ACC112 (cell line): ENCODE measurements at regions not wholly inside any gene's neighbourhood (a gene's known extent, or its start where the extent isn't known, plus 50 kb on each side); places are given as distances from the start of the nearest gene placed in this dataset.

ENCODE experiments used
- H2AFZ ChIP-seq: fragments of 200-600 bp; sonication (generic); one replicate; pipeline ENCODE4 v1.6.0; 2017; ENCODE audit warnings: antibody characterized with exemption, low read length; ENCODE audit not compliant: unreplicated experiment
- H3K27ac ChIP-seq: fragments of 200-600 bp; sonication (generic); 2 replicates; pipeline ENCODE4 v1.5.1; 2014; ENCODE audit warnings: low read depth, mild to moderate bottlenecking, antibody characterized with exemption, low read length, moderate library complexity
- H3K27me3 ChIP-seq: fragments of 200-600 bp; sonication (generic); 2 replicates; pipeline ENCODE4 v1.6.1; 2014; ENCODE audit warnings: mild to moderate bottlenecking, antibody characterized with exemption, low read length, moderate library complexity, mixed read lengths; ENCODE audit not compliant: insufficient read depth
- H3K36me3 ChIP-seq: fragments of 200-600 bp; sonication (generic); 2 replicates; pipeline ENCODE4 v1.6.1; 2016; ENCODE audit warnings: mild to moderate bottlenecking, antibody characterized with exemption, low read length, moderate library complexity, mixed read lengths; ENCODE audit not compliant: insufficient read depth
- H3K4me1 ChIP-seq: fragments of 200-600 bp; sonication (generic); one replicate; pipeline ENCODE4 v1.6.1; 2016; ENCODE audit warnings: low read length, mixed read lengths; ENCODE audit not compliant: insufficient read depth, unreplicated experiment, control insufficient read depth
- H3K4me3 ChIP-seq: fragments of 200-600 bp; sonication (generic); 2 replicates; pipeline ENCODE4 v1.5.1; 2014; ENCODE audit warnings: mild to moderate bottlenecking, low read depth, low read length
- H3K79me2 ChIP-seq: fragments of 200-600 bp; sonication (generic); one replicate; pipeline ENCODE4 v1.6.0; 2016; ENCODE audit warnings: low read length; ENCODE audit not compliant: control insufficient read depth, unreplicated experiment, insufficient read depth

- Histone ChIP-seq H3K27ac (peak overlapping the region; percentile 92), H2AFZ (no peak overlapping the region), H3K4me3 (peak overlapping the region; percentile 1; the same call in 1 of the 2 replicates), H3K27me3 (no peaks in the 10 kb centered on the region), H3K4me1 (peaks cover 45% of the 10 kb centered on the region), H3K79me2 (peaks cover 28% of the 10 kb centered on the region), H3K36me3 (peaks cover 28% of the 10 kb centered on the region)
Observed at GRCh38 chr1:201626629-201627275, 87.8 kb downstream of the NAV1 start.

- Histone ChIP-seq H3K4me3 (no peak overlapping the region), H3K79me2 (peaks cover 25% of the 10 kb centered on the region), H3K27ac (no peak overlapping the region), H3K36me3 (peaks cover 28% of the 10 kb centered on the region), H3K27me3 (no peaks in the 10 kb centered on the region), H3K4me1 (peaks cover 46% of the 10 kb centered on the region), H2AFZ (no peak overlapping the region)
Observed at GRCh38 chr1:201628490-201628889, 89.6 kb downstream of the NAV1 start.

- peaks cover 48% of the 10 kb centered on the region for H3K4me1 ChIP-seq
- no peak overlapping the region for H3K4me3 ChIP-seq
- no peak overlapping the region for H3K27ac ChIP-seq
- H3K36me3 ChIP-seq, result peaks cover 25% of the 10 kb centered on the region
- peaks cover 30% of the 10 kb centered on the region for H3K79me2 ChIP-seq
- no peak overlapping the region for H2AFZ ChIP-seq
- no peaks in the 10 kb centered on the region for H3K27me3 ChIP-seq
Observed at GRCh38 chr1:201630582-201630981, 91.7 kb downstream of the NAV1 start.

- Histone ChIP-seq H3K4me1 (peaks cover 48% of the 10 kb centered on the region), H3K4me3 (no peak overlapping the region), H3K36me3 (peaks cover 25% of the 10 kb centered on the region), H3K27me3 (no peaks in the 10 kb centered on the region), H2AFZ (no peak overlapping the region), H3K79me2 (peaks cover 30% of the 10 kb centered on the region), H3K27ac (no peak overlapping the region)
Observed at GRCh38 chr1:201631037-201631436, 92.1 kb downstream of the NAV1 start.

GRCh38 chr1:201632364-201632952, 93.5 kb downstream of the NAV1 start:
- no peak overlapping the region for H3K4me3 ChIP-seq
- peaks cover 52% of the 10 kb centered on the region for H3K4me1 ChIP-seq
- no peaks in the 10 kb centered on the region for H3K27me3 ChIP-seq
- peaks cover 25% of the 10 kb centered on the region for H3K36me3 ChIP-seq
- H3K27ac ChIP-seq, result no peak overlapping the region
- peaks cover 28% of the 10 kb centered on the region for H3K79me2 ChIP-seq
- no peak overlapping the region for H2AFZ ChIP-seq

GRCh38 chr1:201633297-201633696, 94.4 kb downstream of the NAV1 start:
- peaks cover 29% of the 10 kb centered on the region for H3K79me2 ChIP-seq
- H2AFZ ChIP-seq, result no peak overlapping the region
- H3K4me1 ChIP-seq, result peaks cover 57% of the 10 kb centered on the region
- H3K27ac ChIP-seq, result peak overlapping the region; percentile 65; the same call in 1 of the 2 replicates
- H3K4me3 ChIP-seq, result no peak overlapping the region
- H3K36me3 ChIP-seq, result peaks cover 25% of the 10 kb centered on the region
- H3K27me3 ChIP-seq, result no peaks in the 10 kb centered on the region

GRCh38 chr1:201633811-201634210, 94.9 kb downstream of the NAV1 start:
- Histone ChIP-seq H3K27me3 (no peaks in the 10 kb centered on the region), H3K4me3 (no peak overlapping the region), H2AFZ (no peak overlapping the region), H3K27ac (peak overlapping the region; percentile 65), H3K79me2 (peaks cover 33% of the 10 kb centered on the region), H3K4me1 (peaks cover 57% of the 10 kb centered on the region), H3K36me3 (peaks cover 25% of the 10 kb centered on the region)

- Histone ChIP-seq H3K79me2 (peaks cover 36% of the 10 kb centered on the region), H2AFZ (no peak overlapping the region), H3K4me1 (peaks cover 57% of the 10 kb centered on the region), H3K36me3 (peaks cover 20% of the 10 kb centered on the region), H3K27ac (peak overlapping the region; percentile 65), H3K4me3 (no peak overlapping the region), H3K27me3 (no peaks in the 10 kb centered on the region)
Observed at GRCh38 chr1:201634261-201634660, 95.3 kb downstream of the NAV1 start.

- Histone ChIP-seq H3K27ac (peak overlapping the region; percentile 92), H3K79me2 (peaks cover 36% of the 10 kb centered on the region), H3K4me3 (peak overlapping the region; percentile 2; the same call in 1 of the 2 replicates), H3K27me3 (no peaks in the 10 kb centered on the region), H3K36me3 (peaks cover 13% of the 10 kb centered on the region), H3K4me1 (peaks cover 51% of the 10 kb centered on the region), H2AFZ (no peak overlapping the region)
Observed at GRCh38 chr1:201636097-201636496, 97.2 kb downstream of the NAV1 start.

GRCh38 chr1:201636510-201636971, 97.6 kb downstream of the NAV1 start:
- no peak overlapping the region for H2AFZ ChIP-seq
- no peaks in the 10 kb centered on the region for H3K27me3 ChIP-seq
- peak overlapping the region; percentile 2; the same call in 1 of the 2 replicates for H3K4me3 ChIP-seq
- H3K79me2 ChIP-seq, result peaks cover 36% of the 10 kb centered on the region
- peak overlapping the region; percentile 92 for H3K27ac ChIP-seq
- peaks cover 10% of the 10 kb centered on the region for H3K36me3 ChIP-seq
- peaks cover 51% of the 10 kb centered on the region for H3K4me1 ChIP-seq
